ENCODE measurements at regions not wholly inside any gene's neighbourhood (a gene's known extent, or its start where the extent isn't known, plus 50 kb on each side); places are given as distances from the start of the nearest gene placed in this dataset.

- TF ChIP-seq CTCF (IDR thresholded peaks at IDR 0.05; ENCODE audit: control extremely low read depth in 1 of 3, insufficient read depth in 1 of 3, low read depth in 1 of 3, low read length in 3 of 3) = no peak
- TF ChIP-seq RFX5 (IDR thresholded peaks at IDR 0.05; ENCODE audit: borderline replicate concordance, low read depth, low read length) = no peak
- no peak for TF ChIP-seq KDM5A (IDR thresholded peaks at IDR 0.05; ENCODE audit: low read length)
- no peak for TF ChIP-seq ZNF274 (IDR thresholded peaks at IDR 0.05; ENCODE audit: borderline replicate concordance, extremely low read depth, low read length)
- TF ChIP-seq POLR2AphosphoS5 (IDR thresholded peaks at IDR 0.05; ENCODE audit: low read depth, low read length) = no peak
- no peak for TF ChIP-seq TAF1 (IDR thresholded peaks at IDR 0.05; ENCODE audit: low read depth, low read length)
Measured at GRCh38 chr11:122187373-122188165, 71.6 kb upstream of the BLID start.

Measured in H1 (cell line).